Left colon (tissue), 2 donors: ENCODE measurements at regions not wholly inside any gene's neighbourhood (a gene's known extent, or its start where the extent isn't known, plus 50 kb on each side); places are given as distances from the start of the nearest gene placed in this dataset.
"Not testable (repeated sequence)": the region's sequence is repeated elsewhere in the genome, so short reads cannot be mapped to it uniquely, and the experiment has no call there.

Experiments
- ATAC-seq: fragments of 200-7000 bp; cut with Tn5 transposase; one replicate; pipeline ENCODE4 v1.9.1; 2020; ENCODE audit warnings: mild to moderate bottlenecking, moderate library complexity
- DNase-seq, 2 donors: peaks; one replicate each; pipeline ENCODE4 v3.0.0-alpha.2; 2020
- intact Hi-C, 2 donors: fragments of 100-400 bp; cut with DNase I in 1 of 2; cut with micrococcal nuclease in 1 of 2; formaldehyde crosslinking; loops; one replicate each; pipeline versions ENCODE4 v1.11.2 to v1.14.0; 2022; cut with DNase I, micrococcal nuclease
- donor health status: DM: no; HTN: no; CAD: no.
- donor health status: DM: yes; HTN: yes; CAD: no.

- no peak for DNase-seq
These were observed 286.9 kb upstream of the MGMT start for GRCh38 chr10:129179972-129180678.

GRCh38 chr10:129184196-129184595 lies 282.8 kb upstream of the MGMT start:
- intact Hi-C loops = no loop called here
- DNase-seq (no peak), ATAC-seq (no peak)

More at GRCh38 chr10:129179972-129180678, 286.9 kb upstream of the MGMT start:
- no peak for ATAC-seq
- intact Hi-C loops = no loop called here

- DNase-seq (no peak), ATAC-seq (no peak)
- intact Hi-C loops = no loop called here
These were observed 279.7 kb upstream of the MGMT start for GRCh38 chr10:129187331-129187730.

GRCh38 chr10:129191797-129192196 lies 275.2 kb upstream of the MGMT start:
- DNase-seq (peak; percentile 9 to 26), ATAC-seq (no peak)
- intact Hi-C loops = no loop called here

- DNase-seq (peak in 1 of 2 donors; percentile 59), ATAC-seq (no peak)
- intact Hi-C loops = no loop called here
These were observed 274.5 kb upstream of the MGMT start for GRCh38 chr10:129192344-129193128.

GRCh38 chr10:129193148-129193547 lies 273.9 kb upstream of the MGMT start:
- ATAC-seq (no peak), DNase-seq (no peak)
- intact Hi-C loops = no loop called here

- no peak for DNase-seq
- intact Hi-C loops = no loop called here
- ATAC-seq = no peak
These were observed 272.7 kb upstream of the MGMT start for GRCh38 chr10:129194181-129194870.

GRCh38 chr10:129199826-129200225 lies 267.2 kb upstream of the MGMT start:
- intact Hi-C loops = no loop called here
- ATAC-seq = no peak
- no peak for DNase-seq

- ATAC-seq = no peak
These were observed 263.2 kb upstream of the MGMT start for GRCh38 chr10:129203819-129204218.

GRCh38 chr10:129207297-129207696 lies 259.7 kb upstream of the MGMT start:
- intact Hi-C loops = no loop called here
- ATAC-seq (no peak), DNase-seq (no peak)

More at GRCh38 chr10:129203819-129204218, 263.2 kb upstream of the MGMT start:
- intact Hi-C loops = no loop called here
- no peak for DNase-seq

- ATAC-seq (no peak), DNase-seq (no peak)
- intact Hi-C loops = no loop called here
These were observed 256.2 kb upstream of the MGMT start for GRCh38 chr10:129210876-129211275.

- ATAC-seq (no peak), DNase-seq (no peak)
- intact Hi-C loops = no loop called here
These were observed 253.8 kb upstream of the MGMT start for GRCh38 chr10:129213256-129213655.

GRCh38 chr10:129213996-129214395 lies 253.0 kb upstream of the MGMT start:
- DNase-seq, ATAC-seq, intact Hi-C loops: not testable (repeated sequence)

- ATAC-seq = no peak
- intact Hi-C loops = no loop called here
- no peak for DNase-seq
These were observed 247.7 kb upstream of the MGMT start for GRCh38 chr10:129219364-129219763.

GRCh38 chr10:129222436-129222835 lies 244.6 kb upstream of the MGMT start:
- intact Hi-C loops = no loop called here
- DNase-seq (no peak), ATAC-seq (no peak)

- DNase-seq (no peak), ATAC-seq (no peak)
- intact Hi-C loops = no loop called here
These were observed 243.7 kb upstream of the MGMT start for GRCh38 chr10:129223363-129223762.

GRCh38 chr10:129224065-129224464 lies 243.0 kb upstream of the MGMT start:
- DNase-seq (no peak), ATAC-seq (no peak)
- intact Hi-C loops = no loop called here

- intact Hi-C loops = no loop called here
- ATAC-seq (no peak), DNase-seq (no peak)
These were observed 235.2 kb upstream of the MGMT start for GRCh38 chr10:129231821-129232220.

GRCh38 chr10:129233351-129234148 lies 233.5 kb upstream of the MGMT start:
- intact Hi-C loops = no loop called here
- no peak for DNase-seq
- ATAC-seq = no peak
